Iris pigment epithelial cell (primary cell): ENCODE measurements at regions not wholly inside any gene's neighbourhood (a gene's known extent, or its start where the extent isn't known, plus 50 kb on each side); places are given as distances from the start of the nearest gene placed in this dataset.
A peak's percentile ranks its signal among the peaks of the same experiment; 100 is the strongest.

Experiments used
- DNase-seq: peaks from one replicate; pipeline ENCODE4 v3.0.0-alpha.2; 2011; ENCODE audit warnings: low read depth

DNA sequence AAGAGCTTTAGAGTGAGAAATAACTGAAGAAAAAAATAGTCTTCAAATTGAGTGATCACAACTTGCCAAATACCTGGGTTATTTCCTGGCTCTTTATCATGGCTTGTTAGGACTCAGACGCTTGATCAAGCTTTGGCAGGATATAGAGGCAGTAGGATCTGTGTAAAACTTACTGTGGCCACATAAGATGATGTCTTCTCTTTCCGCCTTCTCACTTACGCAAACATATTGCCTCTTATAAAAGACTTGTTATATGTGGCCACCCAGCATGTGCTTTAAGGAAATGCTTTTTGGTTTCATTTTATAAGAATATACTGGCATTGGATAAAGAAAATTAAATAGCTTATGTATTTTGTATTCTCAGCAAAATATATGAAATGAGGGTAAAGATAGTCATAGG, 101.8 kb upstream of the AKIRIN2 start:
- DNase-seq = no peak

DNA sequence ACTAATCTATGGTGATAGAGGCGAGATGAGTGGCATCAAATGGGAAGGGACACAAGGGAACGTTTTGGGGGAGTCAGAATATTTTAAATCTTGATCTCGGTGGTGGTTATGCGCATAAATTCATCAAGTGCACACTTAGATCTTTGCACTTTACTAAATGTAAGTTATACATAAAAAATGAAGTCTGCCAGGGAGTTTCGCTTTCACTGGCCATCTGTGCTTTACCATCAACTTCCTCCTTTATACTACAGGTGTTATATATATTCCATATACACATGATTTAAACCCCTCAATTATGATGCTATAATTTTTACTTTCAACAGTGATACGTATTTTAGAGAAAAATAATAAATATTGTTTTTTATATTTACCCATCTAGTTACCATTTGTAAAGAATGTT, 97.6 kb upstream of the AKIRIN2 start:
- no peak for DNase-seq

- no peak for DNase-seq
Measured at GRCh38 chr6:87798393-87799278, 96.6 kb upstream of the AKIRIN2 start.

DNA sequence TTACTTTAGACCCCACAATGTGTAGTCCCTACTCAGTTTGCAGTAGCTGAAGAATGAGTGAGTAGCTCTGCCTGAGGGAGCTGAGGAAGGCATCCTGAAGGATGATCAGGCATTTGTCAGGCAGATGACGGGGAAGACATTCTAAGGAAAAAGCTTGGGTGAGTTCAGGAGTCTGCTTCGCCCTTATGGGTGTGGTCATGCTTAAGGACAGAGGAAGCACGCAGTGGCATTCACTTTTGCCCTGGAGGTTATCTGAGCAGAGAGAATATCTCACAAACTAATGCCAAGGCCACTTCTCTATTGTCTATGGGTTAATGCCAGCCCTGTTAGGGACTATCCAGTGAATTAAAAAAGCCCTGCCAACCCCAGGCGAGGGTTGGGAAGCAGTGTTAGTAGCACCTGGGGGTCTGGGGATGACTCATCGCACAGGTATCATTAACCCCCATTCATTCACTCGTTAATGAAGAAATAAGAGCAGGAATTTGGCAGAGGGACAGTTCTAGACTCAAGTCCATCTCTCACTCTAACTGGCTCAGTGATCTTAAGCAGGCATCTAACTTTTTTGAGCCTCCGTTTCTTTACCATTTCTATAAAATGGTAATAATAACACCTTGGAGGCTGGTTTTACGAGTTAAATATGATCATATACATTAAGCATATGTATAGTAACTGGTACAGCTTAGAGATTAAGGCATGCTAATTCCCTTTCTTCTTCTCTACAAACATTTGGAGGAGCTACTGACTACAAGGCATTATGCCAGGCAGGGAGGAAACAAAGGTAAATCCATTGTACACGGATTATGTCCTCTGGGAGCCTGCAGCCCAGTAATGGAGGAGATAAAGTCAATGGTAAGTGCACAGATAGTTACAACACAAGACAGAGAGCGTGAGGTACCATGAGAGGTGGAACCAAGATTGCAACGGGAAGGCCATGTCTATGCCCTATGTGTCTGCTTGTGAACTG, 93.2 kb upstream of the AKIRIN2 start:
- no peak for DNase-seq

- no peak for DNase-seq
Measured at GRCh38 chr6:87793315-87793714, 91.3 kb upstream of the AKIRIN2 start.

GRCh38 chr6:87791982-87792381, 89.9 kb upstream of the AKIRIN2 start:
- no peak for DNase-seq

- no peak for DNase-seq
Measured at GRCh38 chr6:87791485-87791884, 89.5 kb upstream of the AKIRIN2 start.

GRCh38 chr6:87791029-87791428, 89.0 kb upstream of the AKIRIN2 start:
- no peak for DNase-seq

DNA sequence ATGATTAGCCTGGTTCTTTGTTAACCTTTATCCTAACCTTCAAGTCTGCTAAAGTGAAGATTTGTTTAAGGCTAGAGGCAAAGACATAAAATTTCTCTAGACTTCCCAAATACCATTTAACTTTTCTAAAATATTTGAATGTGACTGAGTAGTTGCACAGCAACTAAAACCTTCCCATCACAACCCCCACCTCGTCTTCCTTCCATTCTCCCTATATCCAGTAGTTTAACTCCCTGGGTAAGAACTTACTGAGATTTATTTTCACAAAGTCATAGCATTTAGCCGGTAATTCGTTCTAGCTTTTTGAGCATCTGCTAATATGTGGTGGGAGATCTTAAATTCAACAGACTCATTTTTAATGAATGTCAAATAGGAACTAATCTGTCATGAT, 87.9 kb upstream of the AKIRIN2 start:
- DNase-seq = no peak

GRCh38 chr6:87789198-87789899, 87.3 kb upstream of the AKIRIN2 start:
- DNase-seq = peak; percentile 72

DNA sequence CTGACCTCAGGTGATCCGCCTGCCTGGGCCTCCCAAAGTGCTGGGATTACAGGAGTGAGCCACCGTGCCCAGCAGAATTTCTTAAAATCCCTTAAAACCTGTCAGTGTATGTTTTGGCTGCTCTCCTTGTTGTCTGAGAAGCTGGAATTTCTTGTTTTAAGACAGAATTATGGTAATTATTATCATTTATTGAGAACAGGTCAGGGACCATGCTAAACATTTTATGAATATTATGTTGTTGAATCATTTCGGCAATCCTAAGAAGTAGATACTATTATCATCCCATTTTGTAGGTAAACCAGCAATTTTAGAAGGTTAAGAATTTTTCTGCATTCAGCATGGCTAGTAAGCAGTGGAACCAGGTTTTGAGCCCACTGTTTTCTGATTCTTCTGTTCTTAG, 86.1 kb upstream of the AKIRIN2 start:
- no peak for DNase-seq

- DNase-seq = no peak
Measured at GRCh38 chr6:87785229-87785862, 83.3 kb upstream of the AKIRIN2 start.

DNA sequence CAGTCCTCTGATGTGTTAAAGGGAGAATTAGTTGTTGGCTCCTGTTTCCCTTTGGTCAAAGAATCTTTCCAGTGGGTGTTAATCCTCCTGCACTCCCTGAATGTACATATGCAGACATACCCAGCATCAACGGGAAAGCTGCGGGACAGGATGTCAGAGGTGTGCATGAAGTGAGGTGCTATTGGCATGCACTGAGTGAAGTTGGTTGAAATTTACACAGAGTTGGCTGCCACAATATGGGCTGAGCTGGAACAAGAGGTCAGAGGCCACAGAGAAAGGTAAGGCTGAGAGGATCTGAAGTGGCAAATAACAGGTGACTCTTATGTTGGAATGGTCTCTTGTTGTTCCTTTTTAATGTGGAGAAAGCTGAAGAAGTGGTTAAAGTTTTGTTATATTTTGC, 82.7 kb upstream of the AKIRIN2 start:
- no peak for DNase-seq

- no peak for DNase-seq
Measured at GRCh38 chr6:87784051-87784450, 82.0 kb upstream of the AKIRIN2 start.

GRCh38 chr6:87779542-87779941, 77.5 kb upstream of the AKIRIN2 start:
- no peak for DNase-seq

DNA sequence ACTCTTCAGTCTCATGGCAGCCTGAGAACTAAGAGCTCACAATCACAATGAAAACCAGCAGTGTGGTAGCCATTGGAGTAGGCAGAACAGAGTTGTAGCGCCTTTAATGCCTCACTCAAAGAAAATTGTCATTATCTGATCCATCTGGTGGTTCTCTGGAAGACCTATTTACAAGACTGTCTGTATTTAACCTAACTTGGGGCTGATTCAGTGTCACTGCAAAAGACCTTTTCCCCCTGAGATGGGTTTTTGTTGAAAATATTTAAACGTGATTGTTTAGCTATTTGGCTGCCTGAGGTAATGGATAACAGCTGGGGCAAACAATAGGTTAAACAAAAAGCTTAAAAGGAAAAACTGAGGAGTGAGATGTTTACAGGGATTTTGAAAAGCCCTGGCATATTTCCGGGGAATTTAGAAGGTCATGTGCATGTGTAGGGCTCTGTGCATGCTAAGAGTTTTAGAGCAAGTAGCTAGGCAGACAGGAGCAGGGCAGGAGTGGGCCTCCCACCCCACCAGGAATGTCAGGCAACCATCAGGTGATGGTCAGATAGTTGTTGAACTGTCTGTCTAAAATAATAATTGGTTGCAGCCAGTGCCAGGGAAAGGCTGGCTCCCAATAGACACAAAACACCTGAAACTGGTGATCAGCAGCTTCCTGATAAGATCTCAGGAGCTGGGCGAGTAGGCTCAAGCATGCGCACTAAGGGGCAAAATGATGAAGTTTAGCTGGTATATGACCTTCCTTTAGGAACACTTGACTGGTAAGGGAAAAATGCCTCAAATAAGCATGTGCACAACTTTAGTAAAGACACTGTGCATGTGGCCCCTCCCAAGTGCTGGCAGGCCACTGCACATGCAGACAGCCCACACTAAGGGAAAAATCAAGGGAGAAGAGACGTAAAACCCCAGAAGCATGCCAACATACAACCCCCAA, 70.8 kb upstream of the AKIRIN2 start:
- peak; percentile 14 for DNase-seq

DNA sequence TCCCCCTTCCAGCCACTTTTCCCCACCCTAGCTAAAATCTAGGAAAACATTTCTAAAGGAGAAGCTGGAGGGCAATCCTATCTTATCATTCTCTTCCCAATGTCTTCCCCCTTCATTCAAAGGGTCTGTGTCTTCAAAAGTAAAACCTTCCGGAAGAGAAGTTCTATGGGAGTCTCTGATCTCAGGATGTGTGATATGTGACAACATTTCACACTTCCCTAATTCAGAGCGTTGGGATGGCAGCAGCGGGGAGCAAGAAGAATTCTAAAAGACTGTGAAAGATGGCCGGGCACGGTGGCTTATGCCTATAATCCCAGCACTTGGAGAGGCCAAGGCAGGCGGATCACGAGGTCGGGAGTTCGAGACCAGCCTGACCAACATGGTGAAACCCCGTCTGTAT, 65.4 kb upstream of the AKIRIN2 start:
- DNase-seq = no peak

GRCh38 chr6:87766211-87766610, 64.2 kb upstream of the AKIRIN2 start:
- DNase-seq = peak; percentile 10

- DNase-seq = no peak
Measured at GRCh38 chr6:87763901-87764300, 61.9 kb upstream of the AKIRIN2 start.

GRCh38 chr6:87763276-87763675, 61.2 kb upstream of the AKIRIN2 start:
- no peak for DNase-seq

DNA sequence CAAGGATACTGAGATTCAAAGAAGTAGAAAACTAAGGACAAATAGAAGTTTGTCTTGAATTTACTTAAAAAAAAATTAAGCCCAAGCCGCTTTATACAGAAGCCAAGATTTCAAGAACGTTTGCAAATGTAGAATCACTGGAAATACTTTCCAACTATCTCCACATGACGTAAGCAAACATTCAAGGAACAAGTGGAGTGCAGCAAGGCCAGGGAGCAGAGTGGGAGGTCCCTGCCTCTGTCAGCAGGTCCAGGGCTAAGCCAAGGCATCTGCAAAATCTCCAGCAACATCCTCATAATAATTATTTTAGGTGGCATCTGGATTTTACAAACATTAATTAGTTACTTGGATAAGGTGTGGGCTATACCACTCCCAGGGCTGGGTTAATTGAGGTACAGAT, 60.1 kb upstream of the AKIRIN2 start:
- no peak for DNase-seq
